HEK293 (cell line): ENCODE measurements at regions not wholly inside any gene's neighbourhood (a gene's known extent, or its start where the extent isn't known, plus 50 kb on each side); places are given as distances from the start of the nearest gene placed in this dataset.

Source experiments
- CTCF ChIA-PET: fragments of 350-600 bp; formaldehyde crosslinking; extraction: SDS; loops from one replicate; lab custom pipeline; 2021; ENCODE audit warnings: antibody characterized with exemption; lab: Yijun Ruan, JAX
- POLR2A ChIA-PET: fragments of 300-600 bp; formaldehyde crosslinking; extraction: SDS; loops from one replicate; lab custom pipeline; 2020; ENCODE audit warnings: antibody characterized with exemption, inconsistent platforms; lab: Yijun Ruan, JAX
- H3K27ac ChIP-seq: fragments of 200-500 bp; sonication (Bioruptor generic); 2 replicates; pipeline ENCODE4 v1.5.1; 2014; ENCODE audit warnings: low read depth, low read length, control low read depth, inconsistent platforms; ENCODE audit errors: extremely low read depth
- H3K36me3 ChIP-seq, 2 experiments: fragments of 200-500 bp in 1 of 2; sonication (Bioruptor generic) in 1 of 2; 1 replicate in 1 of 2; 2 replicates in 1 of 2; pipeline ENCODE4 v1.5.1; 2014 to 2017; ENCODE audit warnings: inconsistent platforms in 2 of 2, low read length in 2 of 2; ENCODE audit not compliant: control insufficient read depth in 2 of 2, insufficient read depth in 1 of 2
- H3K4me1 ChIP-seq: fragments of 200-500 bp; sonication (Bioruptor generic); 2 replicates; pipeline ENCODE4 v1.5.1; 2014; ENCODE audit warnings: mild to moderate bottlenecking, low read length, inconsistent platforms; ENCODE audit not compliant: control insufficient read depth, insufficient read depth
- H3K4me3 ChIP-seq: 2 replicates; pipeline ENCODE4 v1.5.1; 2011; ENCODE audit warnings: low read depth, mild to moderate bottlenecking, control low read depth, low read length, moderate library complexity
- H3K9me3 ChIP-seq: fragments of 200-500 bp; sonication (Bioruptor generic); 2 replicates; pipeline ENCODE4 v1.5.1; 2014; ENCODE audit warnings: low read depth, low read length, inconsistent platforms; ENCODE audit not compliant: control insufficient read depth, insufficient read depth
- BCL11B ChIP-seq: fragments of 450-650 bp; formaldehyde crosslinking; IDR thresholded peaks from 2 replicates; pipeline ENCODE4 v1.5.1; 2016; ENCODE audit warnings: low read depth, missing biosample characterization, missing genetic modification characterization
- HOXA7 ChIP-seq: sonication (generic); formaldehyde crosslinking; IDR thresholded peaks from 2 replicates; pipeline ENCODE4 v1.8.1; 2022; ENCODE audit warnings: missing genetic modification reagents, borderline replicate concordance
- MEIS1 ChIP-seq: sonication (generic); formaldehyde crosslinking; IDR thresholded peaks from 2 replicates; pipeline ENCODE4 v1.8.1; 2022; ENCODE audit warnings: missing genetic modification reagents, mild to moderate bottlenecking, borderline replicate concordance
- OVOL3 ChIP-seq: fragments of 450-650 bp; formaldehyde crosslinking; IDR thresholded peaks from 2 replicates; pipeline ENCODE4 v1.5.1; 2016; ENCODE audit warnings: missing biosample characterization, missing genetic modification characterization
- SCRT1 ChIP-seq: fragments of 450-650 bp; formaldehyde crosslinking; IDR thresholded peaks from 2 replicates; pipeline ENCODE4 v1.5.1; 2016; ENCODE audit warnings: missing biosample characterization, missing genetic modification characterization, borderline replicate concordance
- ZBTB44 ChIP-seq: fragments of 450-650 bp; IDR thresholded peaks from 2 replicates; pipeline ENCODE4 v1.5.1; 2018; ENCODE audit warnings: missing biosample characterization, mild to moderate bottlenecking, missing genetic modification characterization
- ZBTB49 ChIP-seq: fragments of 450-650 bp; formaldehyde crosslinking; IDR thresholded peaks from 2 replicates; pipeline ENCODE4 v1.5.1; 2016; ENCODE audit warnings: missing biosample characterization, missing genetic modification characterization, low read depth
- ZIC2 ChIP-seq: fragments of 450-650 bp; formaldehyde crosslinking; IDR thresholded peaks from 2 replicates; pipeline ENCODE4 v1.5.1; 2016; ENCODE audit warnings: missing biosample characterization, missing genetic modification characterization
- ZNF169 ChIP-seq: fragments of 450-650 bp; formaldehyde crosslinking; IDR thresholded peaks from 2 replicates; pipeline ENCODE4 v1.5.1; 2016; ENCODE audit warnings: missing biosample characterization, missing genetic modification characterization
- ZNF324 ChIP-seq: fragments of 450-650 bp; formaldehyde crosslinking; IDR thresholded peaks from 2 replicates; pipeline ENCODE4 v1.5.1; 2016; ENCODE audit warnings: missing biosample characterization, missing genetic modification characterization
- ZNF629 ChIP-seq: fragments of 450-650 bp; formaldehyde crosslinking; IDR thresholded peaks from 2 replicates; pipeline ENCODE4 v1.5.1; 2017; ENCODE audit warnings: missing biosample characterization, missing genetic modification characterization
- ZNF654 ChIP-seq: fragments of 450-650 bp; formaldehyde crosslinking; IDR thresholded peaks from 2 replicates; pipeline ENCODE4 v1.5.1; 2016; ENCODE audit warnings: low read depth, missing biosample characterization, missing genetic modification characterization
- TF ChIP-seq, protein P1 (sequence below): fragments of 450-650 bp; formaldehyde crosslinking; IDR thresholded peaks from 2 replicates; pipeline ENCODE4 v1.5.1; 2016; ENCODE audit warnings: missing biosample characterization, missing genetic modification characterization
- TF ChIP-seq, protein P2 (sequence below): fragments of 450-650 bp; formaldehyde crosslinking; IDR thresholded peaks from 2 replicates; pipeline ENCODE4 v1.5.1; 2016; ENCODE audit warnings: missing biosample characterization, missing genetic modification characterization
- TF ChIP-seq, protein P3 (sequence below): fragments of 450-650 bp; formaldehyde crosslinking; IDR thresholded peaks from 2 replicates; pipeline ENCODE4 v1.5.1; 2016; ENCODE audit warnings: missing biosample characterization, missing genetic modification characterization, low read depth
- TF ChIP-seq, protein P4 (sequence below): fragments of 450-650 bp; formaldehyde crosslinking; optimal IDR thresholded peaks from 2 replicates; pipeline ENCODE3; 2016; ENCODE audit warnings: missing biosample characterization, mild to moderate bottlenecking, missing genetic modification characterization
- TF ChIP-seq, protein P5 (sequence below): fragments of 450-650 bp; formaldehyde crosslinking; IDR thresholded peaks from 2 replicates; pipeline ENCODE4 v1.5.1; 2017; ENCODE audit warnings: missing biosample characterization, missing genetic modification characterization

DNA sequence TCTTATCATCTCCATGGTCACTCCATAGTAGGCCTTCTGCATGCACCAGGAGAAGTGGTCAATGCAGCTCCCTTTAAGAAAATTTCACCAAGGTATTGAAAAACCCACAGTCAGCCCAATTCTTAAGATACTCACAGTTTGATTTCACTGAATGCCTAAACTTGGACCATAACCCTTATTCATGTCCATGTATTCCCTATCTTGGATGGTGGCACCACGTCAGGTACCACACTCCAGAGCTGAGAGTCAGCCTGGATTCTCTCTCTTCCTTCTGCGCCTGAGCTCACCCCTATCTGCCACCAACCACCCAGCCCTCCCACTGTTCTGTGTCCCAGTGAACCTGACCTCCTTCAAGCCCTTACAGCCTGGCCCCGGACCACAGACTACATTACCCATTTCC, 183.2 kb upstream of the NR2F2 start:
- no peaks in the 10 kb centered on the region for H3K36me3 ChIP-seq
- no peak overlapping the region for H3K4me3 ChIP-seq
- H3K9me3 ChIP-seq, result no peaks in the 10 kb centered on the region
- TF ChIP-seq SCRT1 (tag by site-specific recombination) (no peak), ZBTB49 (tag by site-specific recombination) (no peak), HOXA7 (CRISPR knock-in tag) (no peak), BCL11B (tag by site-specific recombination) (no peak), ZBTB44 (no peak), ZNF654 (no peak), ZNF629 (tag by site-specific recombination) (no peak), OVOL3 (tag by site-specific recombination) (no peak), ZNF169 (tag by site-specific recombination) (no peak), ZIC2 (tag by site-specific recombination) (no peak), ZNF324 (tag by site-specific recombination) (no peak), MEIS1 (CRISPR knock-in tag) (no peak)
- TF ChIP-seq, protein P1, sequence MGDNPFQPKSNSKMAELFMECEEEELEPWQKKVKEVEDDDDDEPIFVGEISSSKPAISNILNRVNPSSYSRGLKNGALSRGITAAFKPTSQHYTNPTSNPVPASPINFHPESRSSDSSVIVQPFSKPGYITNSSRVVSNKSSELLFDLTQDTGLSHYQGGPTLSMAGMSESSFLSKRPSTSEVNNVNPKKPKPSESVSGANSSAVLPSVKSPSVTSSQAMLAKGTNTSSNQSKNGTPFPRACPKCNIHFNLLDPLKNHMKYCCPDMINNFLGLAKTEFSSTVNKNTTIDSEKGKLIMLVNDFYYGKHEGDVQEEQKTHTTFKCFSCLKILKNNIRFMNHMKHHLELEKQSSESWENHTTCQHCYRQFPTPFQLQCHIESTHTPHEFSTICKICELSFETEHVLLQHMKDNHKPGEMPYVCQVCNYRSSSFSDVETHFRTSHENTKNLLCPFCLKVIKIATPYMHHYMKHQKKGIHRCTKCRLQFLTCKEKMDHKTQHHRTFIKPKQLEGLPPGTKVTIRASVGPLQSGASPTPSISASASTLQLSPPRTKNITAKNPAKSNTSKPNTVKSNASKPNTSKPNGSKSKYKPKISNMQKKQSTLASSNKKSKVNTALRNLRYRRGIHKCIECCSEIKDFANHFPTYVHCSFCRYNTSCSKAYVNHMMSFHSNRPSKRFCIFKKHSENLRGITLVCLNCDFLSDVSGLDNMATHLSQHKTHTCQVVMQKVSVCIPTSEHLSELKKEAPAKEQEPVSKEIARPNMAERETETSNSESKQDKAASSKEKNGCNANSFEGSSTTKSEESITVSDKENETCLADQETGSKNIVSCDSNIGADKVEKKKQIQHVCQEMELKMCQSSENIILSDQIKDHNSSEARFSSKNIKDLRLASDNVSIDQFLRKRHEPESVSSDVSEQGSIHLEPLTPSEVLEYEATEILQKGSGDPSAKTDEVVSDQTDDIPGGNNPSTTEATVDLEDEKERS (tag by site-specific recombination), result no peak
- TF ChIP-seq, protein P2, sequence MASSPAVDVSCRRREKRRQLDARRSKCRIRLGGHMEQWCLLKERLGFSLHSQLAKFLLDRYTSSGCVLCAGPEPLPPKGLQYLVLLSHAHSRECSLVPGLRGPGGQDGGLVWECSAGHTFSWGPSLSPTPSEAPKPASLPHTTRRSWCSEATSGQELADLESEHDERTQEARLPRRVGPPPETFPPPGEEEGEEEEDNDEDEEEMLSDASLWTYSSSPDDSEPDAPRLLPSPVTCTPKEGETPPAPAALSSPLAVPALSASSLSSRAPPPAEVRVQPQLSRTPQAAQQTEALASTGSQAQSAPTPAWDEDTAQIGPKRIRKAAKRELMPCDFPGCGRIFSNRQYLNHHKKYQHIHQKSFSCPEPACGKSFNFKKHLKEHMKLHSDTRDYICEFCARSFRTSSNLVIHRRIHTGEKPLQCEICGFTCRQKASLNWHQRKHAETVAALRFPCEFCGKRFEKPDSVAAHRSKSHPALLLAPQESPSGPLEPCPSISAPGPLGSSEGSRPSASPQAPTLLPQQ (tag by site-specific recombination), result no peak
- TF ChIP-seq, protein P3, sequence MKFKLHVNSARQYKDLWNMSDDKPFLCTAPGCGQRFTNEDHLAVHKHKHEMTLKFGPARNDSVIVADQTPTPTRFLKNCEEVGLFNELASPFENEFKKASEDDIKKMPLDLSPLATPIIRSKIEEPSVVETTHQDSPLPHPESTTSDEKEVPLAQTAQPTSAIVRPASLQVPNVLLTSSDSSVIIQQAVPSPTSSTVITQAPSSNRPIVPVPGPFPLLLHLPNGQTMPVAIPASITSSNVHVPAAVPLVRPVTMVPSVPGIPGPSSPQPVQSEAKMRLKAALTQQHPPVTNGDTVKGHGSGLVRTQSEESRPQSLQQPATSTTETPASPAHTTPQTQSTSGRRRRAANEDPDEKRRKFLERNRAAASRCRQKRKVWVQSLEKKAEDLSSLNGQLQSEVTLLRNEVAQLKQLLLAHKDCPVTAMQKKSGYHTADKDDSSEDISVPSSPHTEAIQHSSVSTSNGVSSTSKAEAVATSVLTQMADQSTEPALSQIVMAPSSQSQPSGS, result no peak
- TF ChIP-seq, protein P4, sequence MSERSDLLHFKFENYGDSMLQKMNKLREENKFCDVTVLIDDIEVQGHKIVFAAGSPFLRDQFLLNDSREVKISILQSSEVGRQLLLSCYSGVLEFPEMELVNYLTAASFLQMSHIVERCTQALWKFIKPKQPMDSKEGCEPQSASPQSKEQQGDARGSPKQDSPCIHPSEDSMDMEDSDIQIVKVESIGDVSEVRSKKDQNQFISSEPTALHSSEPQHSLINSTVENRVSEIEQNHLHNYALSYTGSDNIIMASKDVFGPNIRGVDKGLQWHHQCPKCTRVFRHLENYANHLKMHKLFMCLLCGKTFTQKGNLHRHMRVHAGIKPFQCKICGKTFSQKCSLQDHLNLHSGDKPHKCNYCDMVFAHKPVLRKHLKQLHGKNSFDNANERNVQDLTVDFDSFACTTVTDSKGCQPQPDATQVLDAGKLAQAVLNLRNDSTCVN (tag by site-specific recombination), result no peak
- TF ChIP-seq, protein P5, sequence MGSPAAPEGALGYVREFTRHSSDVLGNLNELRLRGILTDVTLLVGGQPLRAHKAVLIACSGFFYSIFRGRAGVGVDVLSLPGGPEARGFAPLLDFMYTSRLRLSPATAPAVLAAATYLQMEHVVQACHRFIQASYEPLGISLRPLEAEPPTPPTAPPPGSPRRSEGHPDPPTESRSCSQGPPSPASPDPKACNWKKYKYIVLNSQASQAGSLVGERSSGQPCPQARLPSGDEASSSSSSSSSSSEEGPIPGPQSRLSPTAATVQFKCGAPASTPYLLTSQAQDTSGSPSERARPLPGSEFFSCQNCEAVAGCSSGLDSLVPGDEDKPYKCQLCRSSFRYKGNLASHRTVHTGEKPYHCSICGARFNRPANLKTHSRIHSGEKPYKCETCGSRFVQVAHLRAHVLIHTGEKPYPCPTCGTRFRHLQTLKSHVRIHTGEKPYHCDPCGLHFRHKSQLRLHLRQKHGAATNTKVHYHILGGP, result no peak
- ChIA-PET POLR2A (no interaction called here), CTCF (interaction anchor here (0.7 kb wide), 1 partner anchor 8 kb away, joined by 3 read pairs; no protein-coding TSS in a partner anchor)
- H3K4me1 ChIP-seq, result no peaks in the 10 kb centered on the region
- H3K27ac ChIP-seq, result no peak overlapping the region
